ENCODE measurements at regions not wholly inside any gene's neighbourhood (a gene's known extent, or its start where the extent isn't known, plus 50 kb on each side); places are given as distances from the start of the nearest gene placed in this dataset.

DNA sequence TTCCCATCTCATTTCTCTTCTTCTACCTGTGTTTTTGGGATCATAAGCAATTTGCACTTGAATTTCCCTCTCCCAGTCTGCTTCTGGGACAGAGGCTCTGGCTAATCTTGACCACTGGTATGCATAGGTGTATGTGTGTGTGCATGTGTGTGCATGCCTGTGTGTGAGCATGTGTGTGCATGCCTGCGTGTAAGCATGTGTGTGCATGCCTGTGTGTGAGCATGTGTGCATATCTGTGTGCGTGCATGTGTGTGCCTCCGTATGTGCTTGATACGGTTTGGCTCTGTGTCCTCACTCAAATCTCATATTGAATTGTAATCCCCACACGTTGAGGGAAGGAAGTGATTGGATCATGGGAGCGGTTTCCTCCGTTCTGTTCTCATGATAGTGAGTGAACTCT lies 77.7 kb downstream of the HAPSTR1 start:
- TF ChIP-seq, protein P1, sequence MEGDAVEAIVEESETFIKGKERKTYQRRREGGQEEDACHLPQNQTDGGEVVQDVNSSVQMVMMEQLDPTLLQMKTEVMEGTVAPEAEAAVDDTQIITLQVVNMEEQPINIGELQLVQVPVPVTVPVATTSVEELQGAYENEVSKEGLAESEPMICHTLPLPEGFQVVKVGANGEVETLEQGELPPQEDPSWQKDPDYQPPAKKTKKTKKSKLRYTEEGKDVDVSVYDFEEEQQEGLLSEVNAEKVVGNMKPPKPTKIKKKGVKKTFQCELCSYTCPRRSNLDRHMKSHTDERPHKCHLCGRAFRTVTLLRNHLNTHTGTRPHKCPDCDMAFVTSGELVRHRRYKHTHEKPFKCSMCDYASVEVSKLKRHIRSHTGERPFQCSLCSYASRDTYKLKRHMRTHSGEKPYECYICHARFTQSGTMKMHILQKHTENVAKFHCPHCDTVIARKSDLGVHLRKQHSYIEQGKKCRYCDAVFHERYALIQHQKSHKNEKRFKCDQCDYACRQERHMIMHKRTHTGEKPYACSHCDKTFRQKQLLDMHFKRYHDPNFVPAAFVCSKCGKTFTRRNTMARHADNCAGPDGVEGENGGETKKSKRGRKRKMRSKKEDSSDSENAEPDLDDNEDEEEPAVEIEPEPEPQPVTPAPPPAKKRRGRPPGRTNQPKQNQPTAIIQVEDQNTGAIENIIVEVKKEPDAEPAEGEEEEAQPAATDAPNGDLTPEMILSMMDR (IDR thresholded peaks at IDR 0.05), result no peak
- TF ChIP-seq POLR2A (IDR thresholded peaks at IDR 0.05), result no peak

Data from thyroid gland (tissue), 4 donors.